ENCODE measurements at regions not wholly inside any gene's neighbourhood (a gene's known extent, or its start where the extent isn't known, plus 50 kb on each side); places are given as distances from the start of the nearest gene placed in this dataset.
"Not testable (repeated sequence)": the region's sequence is repeated elsewhere in the genome, so short reads cannot be mapped to it uniquely, and the experiment has no call there.

- DNase-seq (ENCODE audit: low spot score): no peak
Measured at GRCh38 chr3:84224262-84224661, 734.5 kb upstream of the CADM2 start.

DNA sequence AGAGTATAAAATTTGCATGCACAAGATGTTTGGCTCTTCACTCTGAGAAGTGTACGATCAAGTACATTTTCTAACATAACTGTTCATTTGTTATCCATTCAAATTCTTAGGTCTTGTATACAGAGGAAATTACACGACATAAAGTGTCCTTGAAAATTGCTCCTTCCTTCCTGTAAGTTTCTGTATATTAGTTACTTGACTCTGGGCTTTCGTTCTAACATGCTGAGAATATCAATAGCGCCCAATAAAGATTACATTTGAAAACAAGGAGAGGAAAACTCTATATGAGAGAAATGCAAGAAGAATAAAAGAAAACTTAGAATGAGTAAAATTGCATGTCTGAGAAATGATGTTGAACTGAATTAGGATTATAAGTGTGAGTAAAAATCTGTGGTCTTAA, 722.5 kb upstream of the CADM2 start:
- DNase-seq (ENCODE audit: low spot score): no peak

GRCh38 chr3:84245789-84246188, 713.0 kb upstream of the CADM2 start:
- no peak for DNase-seq (ENCODE audit: low spot score)

DNA sequence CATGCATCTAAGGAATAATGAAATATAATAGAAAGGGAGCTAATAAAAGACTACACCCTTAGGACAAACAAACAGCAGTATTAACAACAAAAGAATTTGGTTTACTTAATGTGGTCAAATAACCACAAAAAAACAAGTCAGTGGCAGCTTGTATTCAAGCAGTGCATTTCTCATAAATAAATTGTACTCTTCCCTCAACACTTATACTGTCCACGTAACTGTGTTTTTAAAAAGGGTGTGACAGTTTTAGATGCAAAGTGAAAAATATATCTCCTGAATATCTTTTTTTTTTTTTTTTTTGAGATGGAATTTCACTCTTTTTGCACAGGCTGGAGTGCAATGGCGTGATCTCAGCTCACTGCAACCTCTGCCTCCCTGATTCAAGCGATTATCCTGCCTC, 698.2 kb upstream of the CADM2 start:
- no peak for DNase-seq (ENCODE audit: low spot score)

GRCh38 chr3:84265768-84266167, 693.0 kb upstream of the CADM2 start:
- DNase-seq (ENCODE audit: low spot score): no peak

GRCh38 chr3:84275532-84275931, 683.3 kb upstream of the CADM2 start:
- DNase-seq (ENCODE audit: low spot score): no peak

- no peak for DNase-seq (ENCODE audit: low spot score)
Measured at GRCh38 chr3:84277562-84278224, 681.1 kb upstream of the CADM2 start.

GRCh38 chr3:84292128-84292527, 666.7 kb upstream of the CADM2 start:
- no peak for DNase-seq (ENCODE audit: low spot score)

- DNase-seq (ENCODE audit: low spot score): no peak
Measured at GRCh38 chr3:84299329-84299728, 659.5 kb upstream of the CADM2 start.

GRCh38 chr3:84304214-84304613, 654.6 kb upstream of the CADM2 start:
- DNase-seq (ENCODE audit: low spot score): no peak

GRCh38 chr3:84307339-84307738, 651.5 kb upstream of the CADM2 start:
- DNase-seq (ENCODE audit: low spot score): no peak

GRCh38 chr3:84308379-84308778, 650.4 kb upstream of the CADM2 start:
- DNase-seq (ENCODE audit: low spot score): no peak

DNA sequence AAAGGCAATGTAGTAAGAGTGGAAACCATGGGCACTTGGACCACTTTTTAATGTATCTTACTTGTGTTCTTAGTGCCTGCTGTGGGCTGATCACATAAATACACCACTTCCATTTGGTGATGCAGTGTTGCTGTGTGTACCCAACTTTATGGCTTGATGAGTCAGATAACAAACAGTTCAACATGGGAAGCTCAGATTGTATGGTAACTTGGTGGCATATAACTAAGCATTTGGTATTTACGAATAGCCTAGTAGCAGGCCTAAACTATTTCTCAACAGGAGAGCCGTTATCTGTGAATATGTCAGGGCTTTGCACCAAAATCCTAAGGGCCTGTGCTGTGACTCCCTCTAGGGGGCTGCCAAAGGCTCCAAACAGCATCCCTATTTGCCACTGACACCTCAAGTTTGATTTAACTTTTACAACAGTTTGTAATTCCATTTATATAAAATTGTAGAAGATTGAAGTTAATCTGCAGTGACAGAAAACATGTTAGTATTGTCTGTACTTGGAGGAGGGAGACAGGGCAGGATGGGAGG, 640.4 kb upstream of the CADM2 start:
- no peak for DNase-seq (ENCODE audit: low spot score)

GRCh38 chr3:84365563-84366278, 593.1 kb upstream of the CADM2 start:
- DNase-seq (ENCODE audit: low spot score): not testable (repeated sequence)
